GM21360 (cell line): ENCODE measurements at regions not wholly inside any gene's neighbourhood (a gene's known extent, or its start where the extent isn't known, plus 50 kb on each side); places are given as distances from the start of the nearest gene placed in this dataset.

Experiments used
- ATAC-seq: cut with Tn5 transposase; IDR thresholded peaks from one replicate; pipeline ENCODE4 v1.9.1; 2021; ENCODE audit warnings: mild to moderate bottlenecking, moderate library complexity; ENCODE audit not compliant: unreplicated experiment

DNA sequence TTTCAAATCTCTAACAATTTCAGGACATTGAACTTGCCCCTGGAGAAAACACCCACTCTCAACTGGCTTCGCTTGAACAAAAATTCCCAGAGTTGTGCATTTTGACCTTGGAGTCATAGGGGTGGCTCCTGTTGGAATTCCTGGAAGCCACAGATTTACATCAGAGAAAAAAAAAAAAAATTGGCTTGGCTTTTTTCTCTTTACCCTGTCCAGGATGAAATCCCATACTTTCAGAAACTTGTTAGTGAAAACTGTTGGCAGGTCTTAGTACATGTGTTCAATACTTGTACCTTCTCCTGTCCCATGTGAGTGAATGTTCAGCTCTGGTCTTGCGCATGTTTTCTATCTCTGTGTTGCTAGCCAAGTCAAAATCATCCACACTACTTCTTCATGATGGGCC, 228.8 kb downstream of the TGFB2 start:
- no peak for ATAC-seq

DNA sequence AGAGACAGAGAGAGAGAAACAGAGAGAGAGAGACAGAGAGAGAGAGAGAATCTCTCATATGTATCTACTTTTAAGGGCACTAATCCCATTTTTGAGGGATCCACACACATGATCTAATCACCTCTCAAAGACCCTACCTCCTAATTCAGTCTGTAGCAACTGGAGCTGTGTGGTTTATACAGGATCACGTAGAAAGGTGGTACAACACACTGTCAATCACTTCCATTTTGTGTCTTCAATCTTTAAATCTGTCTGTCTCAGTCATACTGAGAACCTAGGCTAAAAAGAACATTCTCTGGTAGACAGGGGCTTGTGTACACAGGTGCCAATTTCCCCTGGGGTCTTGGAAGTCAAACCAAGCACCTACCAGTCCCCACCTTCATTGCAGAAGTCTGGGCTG, 229.9 kb downstream of the TGFB2 start:
- ATAC-seq = no peak

DNA sequence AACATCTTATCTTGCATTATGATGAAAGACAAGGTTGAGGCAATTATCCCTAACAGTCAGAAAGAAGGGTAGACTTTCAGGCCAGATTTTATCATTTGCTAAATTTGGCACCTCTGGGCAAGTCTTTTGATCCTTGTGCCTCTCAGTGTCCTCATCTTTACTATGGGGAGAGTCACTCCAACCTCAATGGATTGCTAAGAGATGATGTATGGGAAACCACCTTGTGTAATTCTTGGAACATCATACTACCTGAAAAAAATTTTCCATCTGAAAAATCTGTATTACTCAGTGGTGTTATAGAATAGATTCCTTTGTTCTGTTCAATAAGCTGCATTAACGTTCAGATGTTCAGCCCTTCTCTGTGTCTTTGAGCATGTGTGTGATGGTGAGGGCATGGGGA, 230.7 kb downstream of the TGFB2 start:
- ATAC-seq = no peak

DNA sequence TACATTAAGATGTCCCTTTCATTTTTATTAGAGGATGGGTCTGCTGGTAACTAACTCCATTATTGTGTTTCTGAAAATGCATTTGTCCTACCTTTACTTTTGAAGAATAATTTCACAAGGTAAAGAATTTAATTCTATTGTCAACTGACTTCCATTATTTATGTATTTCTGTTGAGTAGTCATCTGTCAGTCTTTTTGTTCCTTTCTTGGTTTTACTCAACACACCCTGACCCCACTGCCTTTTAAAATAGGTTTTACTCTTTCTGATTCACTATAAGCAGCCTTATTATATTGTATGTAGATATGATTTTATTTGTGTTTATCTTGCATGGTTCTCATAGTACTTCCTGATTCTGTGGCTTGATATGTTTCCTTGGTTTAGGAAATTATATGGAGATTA, 237.5 kb downstream of the TGFB2 start:
- ATAC-seq = no peak

DNA sequence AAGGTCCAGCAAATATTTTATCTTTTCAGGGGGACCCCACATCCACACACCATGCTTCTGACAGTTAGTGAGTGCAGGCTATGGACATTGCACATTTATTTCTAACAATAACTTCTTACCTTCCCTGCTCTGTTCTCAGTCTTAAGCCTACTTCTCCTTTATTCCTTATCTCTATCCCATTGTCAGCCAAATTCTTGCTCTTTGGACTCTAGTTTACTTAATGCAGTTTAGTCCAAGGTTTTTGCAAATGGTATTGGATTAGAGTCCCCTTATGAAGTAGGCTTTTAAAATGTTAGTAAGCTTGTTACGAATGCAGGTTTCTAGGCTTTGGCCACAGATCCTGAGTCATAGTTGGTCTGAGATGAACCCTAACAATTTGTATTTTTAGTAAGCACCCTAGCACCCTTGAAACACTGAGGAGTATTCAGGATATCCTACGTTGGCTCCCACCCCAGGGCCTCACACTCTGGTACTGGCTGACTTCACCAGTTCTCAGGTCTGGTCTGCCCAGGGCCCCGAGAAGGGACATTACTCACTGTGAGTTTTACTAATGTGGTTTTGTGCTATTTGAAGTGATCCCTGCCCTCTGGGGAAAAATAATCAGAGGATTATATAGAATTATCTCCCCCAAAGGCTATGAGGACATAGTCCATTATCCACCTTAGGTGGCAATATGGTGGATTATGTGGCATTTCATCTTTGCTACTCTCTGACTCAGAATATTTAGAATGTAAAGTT, 239.5 kb downstream of the TGFB2 start:
- ATAC-seq = no peak

DNA sequence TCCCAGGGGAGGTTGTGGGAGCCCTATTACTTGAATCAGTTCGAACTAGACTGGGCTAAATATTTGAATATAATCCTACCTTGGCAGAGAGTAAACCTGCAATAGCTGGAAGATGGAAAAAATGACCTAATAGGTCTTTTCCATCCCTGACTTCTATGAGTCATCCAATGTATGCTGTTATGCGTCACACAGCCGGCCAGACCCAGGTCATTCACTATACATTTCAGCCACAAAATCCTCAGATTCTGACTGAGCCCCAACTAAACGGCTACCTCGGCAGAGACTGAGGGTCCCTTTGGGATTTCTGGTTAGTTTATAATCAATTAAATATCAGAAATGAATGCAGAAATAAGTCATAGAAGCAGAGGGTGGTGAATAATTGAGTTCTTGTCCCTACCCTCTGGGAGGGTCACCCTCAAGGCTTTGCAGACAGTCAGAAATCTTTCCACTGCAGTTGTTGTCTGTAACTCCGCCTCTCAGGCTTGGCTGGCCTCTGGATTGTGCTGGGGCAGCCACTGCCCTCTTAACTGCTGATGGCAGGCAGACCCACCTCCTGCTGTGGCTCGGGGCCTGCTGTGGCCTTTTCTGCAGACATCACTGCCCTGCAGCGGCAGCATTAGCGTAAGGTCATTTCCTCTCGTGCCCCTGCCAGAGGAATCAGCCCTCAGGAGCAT, 240.5 kb downstream of the TGFB2 start:
- ATAC-seq = no peak

DNA sequence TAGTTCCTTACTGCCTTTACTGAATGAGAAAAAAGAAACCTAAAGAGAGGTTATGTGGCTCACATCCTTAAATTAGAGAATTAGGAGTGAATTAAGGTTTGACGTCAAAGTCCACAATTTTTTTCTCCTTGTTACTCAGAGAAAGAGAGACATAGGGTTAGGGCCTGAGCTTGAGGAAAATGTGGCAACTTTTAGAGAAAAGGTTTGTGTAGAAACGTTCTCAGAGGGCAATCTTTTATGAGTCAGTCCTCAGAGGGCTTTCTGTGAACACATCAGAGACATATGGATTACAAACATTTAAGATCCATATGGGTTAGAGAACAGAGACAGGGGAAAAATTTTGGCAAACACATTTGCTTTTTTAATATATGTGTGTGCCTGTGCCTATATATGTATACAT, 242.8 kb downstream of the TGFB2 start:
- ATAC-seq = no peak

DNA sequence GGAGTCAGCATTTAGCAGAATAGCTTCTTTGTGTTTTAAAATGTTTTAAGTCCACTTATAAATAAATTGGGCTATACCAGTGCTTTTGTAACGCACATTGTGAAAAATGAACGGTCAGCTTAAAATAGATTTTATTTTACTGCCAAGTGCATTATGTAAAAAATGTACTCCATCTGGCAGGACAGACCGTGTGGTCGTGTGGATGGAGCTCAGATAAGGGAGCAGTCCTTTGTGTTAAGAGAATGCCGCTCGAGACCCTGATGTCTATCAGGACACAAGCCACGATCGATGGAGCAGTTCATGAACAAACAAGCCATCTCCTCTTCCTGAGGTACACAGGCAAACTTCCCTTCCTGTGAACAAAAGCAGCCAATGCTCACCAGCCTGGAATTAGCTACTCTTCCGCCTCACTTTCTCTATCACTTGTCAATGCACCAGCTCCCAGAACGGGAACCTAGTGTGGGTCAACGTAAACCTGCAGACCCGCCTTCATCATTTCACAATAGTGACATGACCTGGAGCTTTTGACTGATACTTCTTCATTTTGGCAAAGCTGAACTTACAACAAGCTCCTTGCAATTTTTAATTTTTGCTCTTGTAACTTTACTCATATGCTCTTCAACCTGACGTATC, 243.5 kb downstream of the TGFB2 start:
- ATAC-seq = no peak

DNA sequence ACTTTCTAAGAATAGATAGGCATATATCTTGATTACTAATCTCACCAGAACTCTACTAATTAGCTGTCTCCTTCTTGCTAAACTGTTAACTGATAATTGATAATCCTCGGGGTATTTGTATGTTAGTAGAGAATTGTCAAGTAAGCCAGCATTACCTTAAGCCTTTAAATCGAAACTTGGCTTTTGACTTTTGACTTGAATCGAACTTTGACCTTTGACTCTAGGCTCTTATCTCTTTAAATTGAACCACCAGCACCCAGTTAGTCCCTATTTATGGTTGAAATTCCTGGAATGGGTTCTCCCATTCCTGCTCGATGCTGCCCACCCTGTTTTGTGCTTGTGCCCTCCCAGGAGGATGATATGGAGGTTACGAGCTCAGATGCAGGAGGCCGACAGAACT, 244.4 kb downstream of the TGFB2 start:
- no peak for ATAC-seq

DNA sequence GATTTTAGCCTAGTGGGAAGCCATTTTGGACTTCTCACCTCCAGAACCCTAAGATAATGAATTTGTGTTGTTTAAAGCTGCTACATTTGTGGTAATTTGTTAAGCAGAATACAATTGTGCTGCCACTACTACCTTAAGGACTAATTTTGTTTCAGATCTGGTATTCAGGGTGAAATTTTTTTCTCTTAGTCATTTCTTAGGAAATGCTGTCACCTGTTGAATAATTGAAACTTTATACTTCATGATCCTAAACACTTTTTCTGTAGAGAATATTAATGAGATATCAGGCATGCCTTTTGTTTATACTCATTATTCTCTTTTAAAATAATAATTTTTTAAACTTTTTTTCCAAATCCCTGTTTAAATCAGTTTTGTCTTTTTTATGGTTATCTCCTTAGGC, 246.8 kb downstream of the TGFB2 start:
- ATAC-seq = no peak

DNA sequence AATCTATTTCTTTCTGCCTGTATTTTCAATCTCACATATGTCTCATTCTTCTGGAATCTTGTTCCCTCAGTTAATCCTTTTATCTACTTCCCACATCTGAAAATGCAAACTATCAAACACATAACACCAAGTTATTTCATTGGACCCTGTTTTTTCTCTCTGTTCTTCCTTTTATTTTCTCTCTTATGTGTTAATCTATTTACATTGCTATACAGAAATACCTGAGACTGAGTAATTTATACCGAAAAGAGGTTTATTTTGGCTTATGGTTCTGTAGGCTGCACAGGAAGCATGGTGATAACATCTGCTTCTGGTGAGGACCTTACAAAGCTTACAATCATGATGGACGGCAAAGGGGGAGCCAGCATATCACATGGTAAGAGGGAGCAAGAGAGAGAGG, 247.6 kb downstream of the TGFB2 start:
- no peak for ATAC-seq

DNA sequence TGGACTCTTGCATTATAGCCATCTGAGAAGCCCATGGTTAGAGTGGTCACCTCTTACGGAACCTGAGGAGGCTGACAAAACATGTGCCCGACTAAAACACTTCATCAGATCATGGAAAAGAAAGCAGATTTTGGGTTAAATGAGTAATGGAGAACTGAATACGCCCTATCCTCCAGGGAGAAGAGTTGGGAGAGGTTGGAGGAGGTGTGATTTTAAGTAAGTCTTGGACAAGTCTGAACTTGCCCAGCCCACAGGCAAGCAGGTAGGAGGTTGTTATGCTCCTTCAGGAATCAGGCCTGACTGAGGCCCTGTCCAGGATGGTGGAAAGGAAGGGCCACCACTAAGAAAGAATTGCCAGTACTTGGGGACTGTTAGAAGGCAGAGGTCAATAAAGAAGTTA, 255.8 kb downstream of the TGFB2 start:
- no peak for ATAC-seq

DNA sequence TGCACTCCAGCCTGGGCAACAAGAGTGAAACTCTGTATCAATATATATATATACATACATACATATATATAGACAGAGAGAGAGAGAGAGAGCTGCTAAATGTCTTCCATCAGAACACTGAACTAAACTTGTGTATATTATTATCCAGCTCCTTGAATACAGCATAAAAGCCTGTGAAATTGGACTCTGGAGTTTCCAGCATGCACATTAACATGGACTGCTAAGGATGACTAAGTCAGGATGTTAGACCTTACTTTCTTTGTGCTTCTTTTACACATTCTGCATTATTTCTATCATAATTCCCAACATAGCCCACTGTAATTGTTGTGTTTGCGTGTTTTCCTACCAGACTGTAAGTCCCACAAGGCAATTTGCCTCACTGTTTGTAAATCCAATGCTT, 259.1 kb downstream of the TGFB2 start:
- ATAC-seq = no peak

DNA sequence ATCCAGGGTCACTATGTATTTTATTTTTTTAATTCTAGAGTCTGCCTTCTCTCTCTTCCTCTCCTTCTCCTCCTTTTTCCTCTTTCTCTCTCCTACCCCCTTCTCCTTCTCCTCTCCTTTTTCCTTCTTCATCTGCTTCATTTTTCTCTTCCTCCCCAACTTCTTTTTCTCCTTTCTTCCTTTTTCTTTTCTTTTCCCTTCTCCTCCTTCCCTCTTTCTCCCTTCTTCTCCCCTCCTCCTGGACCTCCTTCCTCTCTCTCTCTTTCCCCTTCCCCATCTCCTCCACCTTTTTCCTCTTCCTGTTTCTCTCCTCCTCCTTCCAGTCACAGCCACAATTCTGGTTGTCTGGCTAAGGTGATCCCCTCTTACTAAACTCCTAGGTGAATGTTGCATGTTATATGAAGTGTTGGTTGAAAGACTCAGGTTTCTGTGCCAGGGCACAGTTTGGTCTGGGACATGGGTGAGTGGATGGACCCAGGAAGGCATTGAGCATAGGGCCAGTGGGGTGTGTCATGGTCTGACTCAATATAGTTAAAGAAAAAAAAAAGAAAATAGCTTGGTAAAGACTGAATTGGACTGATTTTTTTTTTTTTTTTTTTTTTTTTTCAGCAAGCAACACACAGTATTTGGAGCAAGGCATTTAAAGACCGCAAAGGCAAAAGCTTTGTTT, 266.9 kb downstream of the TGFB2 start:
- no peak for ATAC-seq

DNA sequence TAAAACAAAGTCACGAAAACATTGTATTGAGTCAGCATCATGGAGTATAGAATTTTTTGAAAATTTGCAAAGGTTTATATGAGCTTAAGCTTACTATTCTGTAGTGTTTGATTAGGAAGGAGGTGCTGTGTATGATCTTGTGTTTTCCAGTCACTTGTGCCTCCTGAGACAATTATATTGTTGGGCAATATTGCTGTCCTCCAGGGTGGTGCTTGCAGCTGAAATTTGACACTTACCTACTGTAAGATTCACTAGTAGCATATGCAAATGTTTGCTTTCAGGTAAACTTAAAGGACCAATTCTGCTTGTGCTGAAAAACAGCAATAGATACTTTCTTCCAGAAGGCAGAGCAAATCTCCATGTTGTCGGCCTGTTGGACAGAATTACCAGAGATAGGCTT, 268.0 kb downstream of the TGFB2 start:
- ATAC-seq = no peak

DNA sequence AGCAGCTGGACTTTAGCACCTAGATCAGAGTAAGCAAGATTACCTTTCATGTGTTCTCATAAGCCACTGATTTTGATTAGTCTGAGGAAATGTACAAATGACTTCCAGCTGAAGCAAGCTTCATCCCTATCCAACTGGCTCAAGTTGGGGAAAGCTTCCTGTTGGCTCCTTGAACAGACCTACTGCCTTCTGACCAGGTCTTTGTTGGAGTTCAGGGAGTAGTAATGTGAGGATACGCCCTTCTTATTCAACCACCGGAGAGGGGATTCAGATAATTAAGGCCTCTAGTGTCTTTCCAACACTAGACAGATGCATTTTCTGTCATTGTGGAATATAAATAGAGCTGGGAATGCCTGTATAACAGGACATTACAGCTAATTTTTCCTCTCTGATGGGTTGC, 268.9 kb downstream of the TGFB2 start:
- no peak for ATAC-seq

DNA sequence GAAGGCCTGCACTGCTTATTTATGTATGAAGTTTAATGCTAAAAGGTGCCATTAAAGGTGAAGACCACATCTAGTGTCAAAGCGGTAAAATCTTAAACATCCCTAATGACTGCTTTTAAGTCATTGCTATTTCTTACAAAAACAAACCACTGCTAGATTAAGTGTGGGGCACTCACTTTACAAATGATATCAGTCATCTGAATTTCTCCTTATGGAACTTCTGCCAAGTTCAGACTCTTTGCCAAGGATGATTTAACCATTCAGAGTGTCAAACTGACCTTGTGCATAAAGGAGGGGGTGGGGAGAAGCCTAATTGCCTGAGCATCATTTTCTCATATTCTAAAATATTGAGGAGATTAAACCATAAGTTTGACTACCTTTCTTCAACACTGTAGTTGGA, 271.5 kb downstream of the TGFB2 start:
- no peak for ATAC-seq

DNA sequence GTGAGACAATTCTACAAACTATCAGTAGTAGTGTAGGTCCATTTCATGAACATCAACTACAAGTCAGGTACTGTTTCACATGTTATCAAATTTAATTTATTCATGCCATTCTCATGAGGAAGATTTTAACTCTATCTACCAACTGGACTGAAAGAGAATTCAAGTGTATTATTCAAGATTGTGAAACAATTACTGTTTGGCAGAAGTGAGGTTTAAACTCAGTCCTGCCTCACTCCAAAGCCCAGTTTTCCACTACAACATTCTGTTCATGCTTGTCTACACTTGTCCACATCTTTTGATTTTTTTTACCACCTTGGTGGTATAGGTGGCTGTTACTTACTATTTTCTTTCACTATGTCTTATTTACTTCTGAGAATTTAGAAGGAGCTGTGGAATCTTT, 272.9 kb downstream of the TGFB2 start:
- ATAC-seq = no peak

DNA sequence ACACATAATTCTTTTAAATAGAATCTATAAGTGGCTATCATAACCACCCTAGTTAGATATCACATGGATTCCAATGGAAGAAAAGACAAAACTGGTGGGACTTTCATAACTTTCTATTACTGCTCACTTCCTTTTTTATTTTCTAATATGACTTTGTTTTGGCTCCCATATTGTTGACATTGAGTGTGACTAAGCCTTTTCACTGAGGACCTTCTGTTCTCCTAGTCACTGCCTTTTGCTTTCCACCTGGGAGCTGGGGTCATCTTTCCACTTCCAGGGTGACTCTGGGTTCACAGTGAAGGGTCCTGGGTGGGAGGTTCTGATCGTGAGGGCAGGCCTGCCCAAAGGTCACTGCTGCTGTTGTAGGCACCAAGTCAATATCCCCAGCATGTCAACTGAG, 275.8 kb downstream of the TGFB2 start:
- ATAC-seq = no peak

DNA sequence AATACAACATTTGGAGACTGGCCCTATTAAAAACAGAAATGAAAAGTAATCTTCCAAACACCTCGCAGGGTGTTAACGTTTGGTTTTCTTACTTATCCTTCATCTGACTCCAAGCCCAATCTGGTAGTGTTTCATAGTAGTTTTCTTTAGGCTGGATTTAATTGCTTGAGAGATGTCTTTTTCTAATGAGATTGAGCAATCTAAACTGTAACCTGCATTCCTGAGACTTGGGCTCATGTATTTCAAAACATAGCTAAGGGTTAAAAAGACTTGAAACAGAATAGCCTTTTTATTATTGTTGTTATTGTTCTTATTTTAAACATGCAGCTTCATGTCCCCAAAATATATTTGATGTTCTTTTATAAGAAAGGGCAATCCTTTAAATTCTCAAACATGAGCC, 278.9 kb downstream of the TGFB2 start:
- no peak for ATAC-seq

DNA sequence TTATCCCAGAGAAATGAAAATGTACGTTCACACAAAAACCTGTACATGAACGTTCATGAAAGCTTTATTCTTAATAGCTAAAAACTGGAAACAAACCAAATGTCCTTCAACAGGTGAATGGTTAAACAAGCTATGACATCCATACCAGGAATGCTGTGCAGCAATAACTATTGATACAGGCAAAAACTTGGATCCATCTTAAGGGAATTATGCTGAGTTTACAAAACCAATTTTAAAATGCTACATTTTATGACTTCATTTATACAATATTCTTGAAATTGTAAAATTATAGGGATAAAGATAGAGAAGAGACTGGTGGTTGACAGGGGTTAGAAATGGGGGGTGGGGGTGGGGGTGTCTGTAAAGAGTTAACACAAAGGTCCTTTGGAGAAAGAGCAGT, 280.3 kb downstream of the TGFB2 start:
- ATAC-seq = no peak
